ENCODE measurements at regions not wholly inside any gene's neighbourhood (a gene's known extent, or its start where the extent isn't known, plus 50 kb on each side); places are given as distances from the start of the nearest gene placed in this dataset.
A peak's percentile ranks its signal among the peaks of the same experiment; 100 is the strongest.

- H3K36me3 ChIP-seq = no peaks in the 10 kb centered on the region
- TF ChIP-seq, protein P1, sequence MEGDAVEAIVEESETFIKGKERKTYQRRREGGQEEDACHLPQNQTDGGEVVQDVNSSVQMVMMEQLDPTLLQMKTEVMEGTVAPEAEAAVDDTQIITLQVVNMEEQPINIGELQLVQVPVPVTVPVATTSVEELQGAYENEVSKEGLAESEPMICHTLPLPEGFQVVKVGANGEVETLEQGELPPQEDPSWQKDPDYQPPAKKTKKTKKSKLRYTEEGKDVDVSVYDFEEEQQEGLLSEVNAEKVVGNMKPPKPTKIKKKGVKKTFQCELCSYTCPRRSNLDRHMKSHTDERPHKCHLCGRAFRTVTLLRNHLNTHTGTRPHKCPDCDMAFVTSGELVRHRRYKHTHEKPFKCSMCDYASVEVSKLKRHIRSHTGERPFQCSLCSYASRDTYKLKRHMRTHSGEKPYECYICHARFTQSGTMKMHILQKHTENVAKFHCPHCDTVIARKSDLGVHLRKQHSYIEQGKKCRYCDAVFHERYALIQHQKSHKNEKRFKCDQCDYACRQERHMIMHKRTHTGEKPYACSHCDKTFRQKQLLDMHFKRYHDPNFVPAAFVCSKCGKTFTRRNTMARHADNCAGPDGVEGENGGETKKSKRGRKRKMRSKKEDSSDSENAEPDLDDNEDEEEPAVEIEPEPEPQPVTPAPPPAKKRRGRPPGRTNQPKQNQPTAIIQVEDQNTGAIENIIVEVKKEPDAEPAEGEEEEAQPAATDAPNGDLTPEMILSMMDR (IDR thresholded peaks at IDR 0.05; ENCODE audit: borderline replicate concordance) = no peak
- no peaks in the 10 kb centered on the region for H3K4me1 ChIP-seq
- peaks cover 5% of the 10 kb centered on the region for H3K27me3 ChIP-seq (ENCODE audit: low read depth)
- intact Hi-C loops (cut with micrococcal nuclease) = no loop called here
- DNase-seq = no peak
- no peak overlapping the region for H3K27ac ChIP-seq (replicated peaks)
- H3K4me3 ChIP-seq = no peak overlapping the region
- no peaks in the 10 kb centered on the region for H3K9me3 ChIP-seq (replicated peaks)
Measured at GRCh38 chr18:25675123-25675850, 323.3 kb upstream of the ZNF521 start.

DNA sequence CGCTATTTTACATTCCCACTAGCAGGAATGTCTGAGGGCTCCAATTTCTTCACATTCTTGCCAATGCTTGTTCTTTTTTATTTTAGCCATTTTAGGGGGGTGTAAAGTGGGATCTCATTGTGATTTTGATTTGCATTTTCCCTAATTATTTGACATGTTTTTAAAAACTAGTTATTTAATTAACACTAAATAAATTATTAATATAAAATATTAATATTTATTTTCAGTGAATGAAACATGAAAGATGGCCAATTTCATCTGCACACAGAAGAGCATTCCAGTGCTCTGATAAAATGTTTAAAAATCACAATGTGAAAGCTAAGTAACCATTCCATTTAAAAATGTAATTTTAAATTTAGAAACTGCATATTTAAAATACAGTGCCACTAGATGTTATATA is 322.2 kb upstream of the ZNF521 start:
- Histone ChIP-seq H3K27me3 (ENCODE audit: low read depth) (peaks cover 5% of the 10 kb centered on the region), H3K4me3 (no peak overlapping the region), H3K4me1 (no peaks in the 10 kb centered on the region), H3K9me3 (replicated peaks) (no peaks in the 10 kb centered on the region), H3K27ac (replicated peaks) (no peak overlapping the region), H3K36me3 (no peaks in the 10 kb centered on the region)
- DNase-seq = no peak
- intact Hi-C loops (cut with micrococcal nuclease) = no loop called here
- TF ChIP-seq, protein P1 (IDR thresholded peaks at IDR 0.05; ENCODE audit: borderline replicate concordance) = no peak

- no peak for DNase-seq
- no peak overlapping the region for H3K27ac ChIP-seq (replicated peaks)
- H3K4me3 ChIP-seq = no peak overlapping the region
- H3K9me3 ChIP-seq (replicated peaks) = no peaks in the 10 kb centered on the region
- intact Hi-C loops (cut with micrococcal nuclease) = no loop called here
- TF ChIP-seq, protein P1 (IDR thresholded peaks at IDR 0.05; ENCODE audit: borderline replicate concordance) = no peak
- H3K36me3 ChIP-seq = no peaks in the 10 kb centered on the region
- peaks cover 5% of the 10 kb centered on the region for H3K27me3 ChIP-seq (ENCODE audit: low read depth)
- no peaks in the 10 kb centered on the region for H3K4me1 ChIP-seq
Measured at GRCh38 chr18:25672490-25672889, 320.5 kb upstream of the ZNF521 start.

- no peak overlapping the region for H3K4me3 ChIP-seq
- H3K9me3 ChIP-seq (replicated peaks) = no peaks in the 10 kb centered on the region
- no peaks in the 10 kb centered on the region for H3K4me1 ChIP-seq
- H3K27me3 ChIP-seq (ENCODE audit: low read depth) = no peaks in the 10 kb centered on the region
- TF ChIP-seq, protein P1 (IDR thresholded peaks at IDR 0.05; ENCODE audit: borderline replicate concordance) = peak; percentile 34
- H3K27ac ChIP-seq (replicated peaks) = no peak overlapping the region
- DNase-seq = no peak
- intact Hi-C loops (cut with micrococcal nuclease) = no loop called here
- H3K36me3 ChIP-seq = no peaks in the 10 kb centered on the region
Measured at GRCh38 chr18:25669741-25670140, 317.8 kb upstream of the ZNF521 start.

- TF ChIP-seq, protein P1 (IDR thresholded peaks at IDR 0.05; ENCODE audit: borderline replicate concordance) = no peak
- no peaks in the 10 kb centered on the region for H3K36me3 ChIP-seq
Measured at GRCh38 chr18:25662272-25662671, 310.3 kb upstream of the ZNF521 start.

More at GRCh38 chr18:25662272-25662671, 310.3 kb upstream of the ZNF521 start:
- Histone ChIP-seq H3K27me3 (ENCODE audit: low read depth) (no peaks in the 10 kb centered on the region), H3K27ac (replicated peaks) (no peak overlapping the region), H3K4me1 (no peaks in the 10 kb centered on the region), H3K9me3 (replicated peaks) (no peaks in the 10 kb centered on the region), H3K4me3 (no peak overlapping the region)
- no peak for DNase-seq
- intact Hi-C loops (cut with micrococcal nuclease) = no loop called here
